H9 (cell line): ENCODE measurements at regions not wholly inside any gene's neighbourhood (a gene's known extent, or its start where the extent isn't known, plus 50 kb on each side); places are given as distances from the start of the nearest gene placed in this dataset.

Experiments used
- DNase-seq: peaks from one replicate; pipeline ENCODE4 v3.0.0-alpha.2; 2017
- H2AFZ ChIP-seq: one replicate; pipeline ENCODE4 v1.6.1; 2013; ENCODE audit warnings: mild to moderate bottlenecking, low read length, control low read depth, moderate library complexity
- H2AK5ac ChIP-seq: 2 replicates; pipeline ENCODE4 v1.6.1; 2013; ENCODE audit warnings: low read length, control low read depth, mixed read lengths; ENCODE audit not compliant: insufficient read length
- H2BK120ac ChIP-seq: one replicate; pipeline ENCODE4 v1.6.1; 2013; ENCODE audit warnings: low read depth, mild to moderate bottlenecking, low read length, control low read depth, inconsistent platforms; ENCODE audit not compliant: poor library complexity, severe bottlenecking
- H2BK12ac ChIP-seq: 2 replicates; pipeline ENCODE4 v1.6.1; 2013; ENCODE audit warnings: low read length, control low read depth, mixed read lengths, low read depth; ENCODE audit not compliant: insufficient read length
- H2BK15ac ChIP-seq: 2 replicates; pipeline ENCODE4 v1.6.1; 2013; ENCODE audit warnings: low read depth, low read length, control low read depth
- H2BK20ac ChIP-seq: one replicate; pipeline ENCODE4 v1.6.1; 2013; ENCODE audit warnings: low read depth, mild to moderate bottlenecking, low read length, control low read depth, inconsistent platforms; ENCODE audit not compliant: poor library complexity, severe bottlenecking
- H2BK5ac ChIP-seq: 2 replicates; pipeline ENCODE4 v1.6.1; 2013; ENCODE audit warnings: low read length, control low read depth, mixed read lengths; ENCODE audit not compliant: insufficient read length
- H3K14ac ChIP-seq: 2 replicates; pipeline ENCODE4 v1.6.1; 2013; ENCODE audit warnings: low read length, control low read depth; ENCODE audit not compliant: insufficient read depth
- H3K18ac ChIP-seq: 2 replicates; pipeline ENCODE4 v1.6.1; 2013; ENCODE audit warnings: low read depth, mild to moderate bottlenecking, mixed read lengths, low read length, control low read depth; ENCODE audit not compliant: insufficient read length
- H3K23ac ChIP-seq: 2 replicates; pipeline ENCODE4 v1.6.1; 2013; ENCODE audit warnings: low read length, control low read depth, mixed read lengths, low read depth; ENCODE audit not compliant: insufficient read length
- H3K23me2 ChIP-seq: 2 replicates; pipeline ENCODE4 v1.6.1; 2013; ENCODE audit warnings: low read depth, mild to moderate bottlenecking, mixed read lengths, low read length, control low read depth; ENCODE audit not compliant: insufficient read length, poor library complexity, severe bottlenecking
- H3K27ac ChIP-seq: 2 replicates; pipeline ENCODE4 v1.5.1; 2013; ENCODE audit warnings: low read length, control low read depth, mixed read lengths, low read depth; ENCODE audit not compliant: insufficient read length
- H3K27me3 ChIP-seq: 2 replicates; pipeline ENCODE4 v1.6.1; 2013; ENCODE audit warnings: low read length, control low read depth, inconsistent platforms; ENCODE audit not compliant: insufficient read depth
- H3K4ac ChIP-seq: 2 replicates; pipeline ENCODE4 v1.6.1; 2013; ENCODE audit warnings: low read depth, mild to moderate bottlenecking, control low read depth, inconsistent platforms, low read length, moderate library complexity
- H3K4me1 ChIP-seq: 2 replicates; pipeline ENCODE4 v1.6.1; 2013; ENCODE audit warnings: low read length, control low read depth, inconsistent platforms; ENCODE audit not compliant: insufficient read depth
- H3K4me2 ChIP-seq: 2 replicates; pipeline ENCODE4 v1.6.1; 2013; ENCODE audit warnings: low read length, control low read depth, mixed read lengths; ENCODE audit not compliant: insufficient read length, insufficient read depth
- H3K56ac ChIP-seq: 2 replicates; pipeline ENCODE4 v1.6.1; 2013; ENCODE audit warnings: low read depth, mild to moderate bottlenecking, mixed read lengths, low read length, control low read depth; ENCODE audit not compliant: insufficient read length
- H3K79me1 ChIP-seq: 2 replicates; pipeline ENCODE4 v1.6.1; 2013; ENCODE audit warnings: low read depth, mild to moderate bottlenecking, moderate library complexity, low read length, control low read depth, inconsistent platforms; ENCODE audit not compliant: insufficient read depth, poor library complexity, severe bottlenecking
- H3K79me2 ChIP-seq: 2 replicates; pipeline ENCODE4 v1.6.1; 2013; ENCODE audit warnings: low read length, control low read depth, inconsistent platforms; ENCODE audit not compliant: insufficient read depth
- H3K9ac ChIP-seq: 2 replicates; pipeline ENCODE4 v1.6.1; 2013; ENCODE audit warnings: low read length, control low read depth, mixed read lengths; ENCODE audit not compliant: insufficient read length; ENCODE audit errors: extremely low read depth
- H3K9me3 ChIP-seq: one replicate; pipeline ENCODE4 v1.6.1; 2013; ENCODE audit warnings: low read depth, low read length, inconsistent platforms; ENCODE audit not compliant: control insufficient read depth
- H3T11ph ChIP-seq: one replicate; pipeline ENCODE4 v1.6.1; 2013; ENCODE audit warnings: mild to moderate bottlenecking, low read length, control low read depth, inconsistent platforms
- H4K20me1 ChIP-seq: one replicate; pipeline ENCODE4 v1.6.1; 2013; ENCODE audit not compliant: control insufficient read depth, insufficient read length, insufficient read depth
- H4K5ac ChIP-seq: 2 replicates; pipeline ENCODE4 v1.6.1; 2013; ENCODE audit warnings: low read depth, mild to moderate bottlenecking, mixed read lengths, low read length, control low read depth; ENCODE audit not compliant: insufficient read length
- H4K8ac ChIP-seq: replicated peaks from 2 replicates; pipeline ENCODE4 v1.6.1; 2013; ENCODE audit warnings: low read length, control low read depth, mixed read lengths, low read depth; ENCODE audit not compliant: insufficient read length
- H4K91ac ChIP-seq: 2 replicates; pipeline ENCODE4 v1.6.1; 2013; ENCODE audit warnings: low read depth, mild to moderate bottlenecking, moderate library complexity, mixed read lengths, low read length, control low read depth; ENCODE audit not compliant: insufficient read length
- H3K27ac Mint-ChIP-seq, 3 experiments: 2 replicates in 2 of 3; 3 replicates in 1 of 3; pipeline ENCODE4 v1.8.0; 2020 to 2021; ENCODE audit warnings: mixed read lengths in 3 of 3, mild to moderate bottlenecking in 1 of 3, moderate library complexity in 1 of 3
- H3K27me3 Mint-ChIP-seq: 2 replicates; pipeline ENCODE4 v1.8.0; 2021; ENCODE audit warnings: low read depth, mild to moderate bottlenecking, moderate library complexity, mixed read lengths
- H3K36me3 Mint-ChIP-seq, 3 experiments: 2 replicates in 2 of 3; 3 replicates in 1 of 3; pipeline ENCODE4 v1.8.0; 2020 to 2021; ENCODE audit warnings: low read depth in 3 of 3, mixed read lengths in 3 of 3; ENCODE audit not compliant: insufficient read depth in 1 of 3
- H3K4me1 Mint-ChIP-seq, 2 experiments: 2 replicates each; pipeline ENCODE4 v1.8.0; 2020; ENCODE audit warnings: mixed read lengths in 2 of 2
- H3K4me3 Mint-ChIP-seq, 2 experiments: 2 replicates in 1 of 2; 3 replicates in 1 of 2; pipeline ENCODE4 v1.8.0; 2020 to 2021; ENCODE audit warnings: mild to moderate bottlenecking in 2 of 2, mixed read lengths in 2 of 2, moderate library complexity in 1 of 2
- H3K9me3 Mint-ChIP-seq, 2 experiments: 2 replicates in 1 of 2; 3 replicates in 1 of 2; pipeline ENCODE4 v1.8.0; 2020; ENCODE audit warnings: mild to moderate bottlenecking in 2 of 2, mixed read lengths in 2 of 2, moderate library complexity in 1 of 2
- CTCF ChIP-seq: fragments of 200-600 bp; sonication (generic); conservative IDR thresholded peaks from 3 replicates; pipeline ENCODE4 v1.8.0; 2021; ENCODE audit warnings: antibody characterized with exemption, mild to moderate bottlenecking
- WGBS: extraction: QIAGEN DNeasy Blood & Tissue Kit; methylation state at CpG from one replicate; pipeline ENCODE4 v1.1.7; 2013; ENCODE audit warnings: missing lambda C conversion rate, low lambda C conversion rate, mixed read lengths; ENCODE audit not compliant: insufficient read length; ENCODE audit errors: extremely low coverage; 5-methylcytosine and 5-hydroxymethylcytosine counted together

- H3K79me1 ChIP-seq: no peaks in the 10 kb centered on the region
- no peaks in the 10 kb centered on the region for H3K79me2 ChIP-seq
- no peak overlapping the region for H2BK120ac ChIP-seq
- H3K56ac ChIP-seq: no peak overlapping the region
- no peak overlapping the region for H4K5ac ChIP-seq
- no CpG with 5 or more reads among the region's 3 CpGs for WGBS
- no peaks in the 10 kb centered on the region for H3K27me3 ChIP-seq
- no peak overlapping the region for H2AK5ac ChIP-seq
- no peaks in the 10 kb centered on the region for H4K20me1 ChIP-seq
- no peak overlapping the region for H3K23ac ChIP-seq
- DNase-seq: no peak
- no peaks in the 10 kb centered on the region for H3K23me2 ChIP-seq
- H3K27ac Mint-ChIP-seq: no peak overlapping the region
- no peaks in the 10 kb centered on the region for H3K4me1 ChIP-seq
- no peak overlapping the region for H3K4ac ChIP-seq
- H4K91ac ChIP-seq: no peak overlapping the region
- TF ChIP-seq CTCF: no peak
- H2BK20ac ChIP-seq: no peak overlapping the region
- H3K27ac ChIP-seq: no peak overlapping the region
- no peak overlapping the region for H2BK5ac ChIP-seq
- peaks cover 2 to 6% of the 10 kb centered on the region in 2 experiments; a peak in 4 of 5 replicates for H3K9me3 Mint-ChIP-seq
- H2AFZ ChIP-seq: no peak overlapping the region
- no peak overlapping the region for H3K9ac ChIP-seq
- no peak overlapping the region for H2BK15ac ChIP-seq
- peaks cover 2% of the 10 kb centered on the region; the same call in 1 of the 2 replicates for H3K27me3 Mint-ChIP-seq
- no peak overlapping the region for H3K4me3 Mint-ChIP-seq
- H2BK12ac ChIP-seq: no peak overlapping the region
- H4K8ac ChIP-seq: no peak overlapping the region
- H3K36me3 Mint-ChIP-seq: peaks cover 0 to 3% (median 0%) of the 10 kb centered on the region in 3 experiments; a peak in 1 of 7 replicates
- H3K14ac ChIP-seq: no peak overlapping the region
- no peak overlapping the region for H3K4me2 ChIP-seq
- H3K9me3 ChIP-seq: no peaks in the 10 kb centered on the region
- H3K18ac ChIP-seq: no peak overlapping the region
- H3T11ph ChIP-seq: no peak overlapping the region
- no peaks in the 10 kb centered on the region for H3K4me1 Mint-ChIP-seq
Observed at GRCh38 chr2:200109421-200109820, 154.0 kb downstream of the MAIP1 start.
